Retina (tissue), 1 donor: ENCODE measurements at regions not wholly inside any gene's neighbourhood (a gene's known extent, or its start where the extent isn't known, plus 50 kb on each side); places are given as distances from the start of the nearest gene placed in this dataset.
A peak's percentile ranks its signal among the peaks of the same experiment; 100 is the strongest.

Experiments used
- DNase-seq: peaks from one replicate; pipeline ENCODE4 v3.0.0-alpha.2; 2016

DNA sequence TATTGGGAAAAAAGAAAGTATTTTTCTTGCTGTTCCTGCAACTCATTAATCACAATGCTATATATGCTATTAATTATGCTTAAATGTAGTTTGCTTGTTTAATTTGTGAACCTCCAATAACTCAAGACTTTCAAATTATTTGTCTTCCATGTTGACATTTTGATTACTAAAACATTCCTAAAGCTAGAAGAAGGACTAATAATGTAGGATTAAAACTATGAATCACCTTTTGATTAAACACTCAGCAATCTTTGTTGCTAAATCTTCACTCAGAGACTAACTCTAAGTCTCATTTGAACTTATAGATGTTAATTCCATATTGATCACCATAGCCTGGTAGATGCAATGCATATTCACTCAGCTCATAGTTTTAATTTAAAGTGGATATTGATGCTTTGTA, 524.6 kb upstream of the ZEB2 start:
- no peak for DNase-seq

DNA sequence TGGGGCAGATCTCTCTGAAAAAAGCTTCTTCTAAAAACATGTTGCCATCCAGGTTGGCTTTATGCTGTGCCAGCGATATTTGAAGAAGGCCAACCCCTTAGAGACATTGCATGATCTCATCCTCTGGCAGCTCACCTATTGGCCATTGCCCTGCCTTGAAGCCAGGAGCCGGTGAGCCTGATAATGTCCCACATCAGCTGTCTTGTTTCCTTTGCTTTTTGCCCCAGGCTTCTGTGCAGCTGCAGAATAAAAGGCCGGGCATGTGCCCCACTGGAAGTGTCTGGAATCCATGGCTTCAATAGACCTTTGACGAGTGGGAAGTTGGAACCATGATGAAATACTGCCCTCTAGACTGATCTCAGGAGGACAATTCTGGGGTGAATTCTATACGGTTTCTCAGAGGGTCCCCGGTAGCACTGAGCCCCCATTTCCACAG, 523.5 kb upstream of the ZEB2 start:
- DNase-seq: no peak

DNA sequence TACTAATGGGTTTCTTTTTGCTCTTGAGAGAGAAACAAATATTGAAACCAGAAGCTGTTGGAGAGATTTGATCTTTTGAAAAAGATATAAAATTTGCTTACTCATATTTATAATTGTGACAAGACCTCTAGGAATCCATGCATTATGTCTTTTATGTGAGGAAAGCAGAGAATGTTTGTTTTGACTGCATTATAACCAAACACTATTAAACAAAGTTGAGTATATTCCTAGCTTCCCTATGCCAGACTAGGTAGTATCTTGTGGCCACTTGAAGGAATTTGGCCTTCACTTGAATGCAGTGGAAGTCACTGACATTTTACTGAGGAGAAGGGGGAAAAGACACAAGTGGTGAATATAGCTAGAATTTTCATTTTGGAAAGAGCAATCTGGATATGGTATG, 521.8 kb upstream of the ZEB2 start:
- DNase-seq: no peak

DNA sequence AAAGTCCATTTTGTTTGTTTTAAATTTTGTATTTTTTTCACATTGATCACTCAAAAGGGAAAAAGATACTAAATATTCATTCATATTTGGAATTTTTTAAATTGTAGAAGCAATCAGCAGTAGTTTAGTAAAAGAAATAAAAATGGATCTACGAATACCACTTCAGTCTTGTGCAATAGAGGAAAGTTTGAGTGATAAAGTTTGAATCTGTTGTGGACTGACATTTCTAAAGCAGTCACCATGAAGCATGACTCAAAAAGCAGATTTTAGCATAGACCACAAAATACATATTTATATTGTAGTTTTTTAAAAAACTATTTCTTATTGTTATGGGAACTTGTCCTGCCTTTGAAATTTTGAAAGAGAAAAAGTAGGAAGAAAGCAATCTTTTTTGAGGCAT, 520.5 kb upstream of the ZEB2 start:
- DNase-seq: no peak

GRCh38 chr2:145038041-145038525, 518.2 kb upstream of the ZEB2 start:
- no peak for DNase-seq

DNA sequence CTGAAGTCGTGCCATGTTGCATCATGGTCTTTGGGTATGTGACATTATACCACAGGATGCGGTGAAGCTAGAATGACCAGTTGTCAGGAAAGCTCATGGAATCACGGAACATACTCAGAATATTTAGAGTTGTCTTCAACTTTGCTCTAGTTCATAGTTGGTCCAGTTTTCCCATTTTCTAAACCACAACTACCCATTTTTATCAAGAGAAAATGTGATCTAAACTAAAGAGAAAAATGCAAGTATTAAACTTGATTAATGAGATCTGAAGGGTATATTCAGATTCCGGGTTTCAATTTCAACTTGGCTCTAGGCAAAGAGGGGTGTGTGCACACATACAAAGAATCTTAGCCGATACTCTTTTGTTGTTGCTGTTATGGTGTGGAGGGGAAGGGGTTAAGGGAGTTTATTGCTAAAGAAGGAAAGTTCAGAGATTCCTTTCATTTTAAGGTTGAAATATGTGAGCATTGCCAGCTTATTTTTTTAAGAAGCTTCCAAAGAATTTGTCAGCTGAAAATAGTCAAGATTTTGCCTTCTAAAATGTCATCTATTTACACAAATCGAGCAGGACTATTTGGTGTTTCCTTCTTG, 516.6 kb upstream of the ZEB2 start:
- DNase-seq: no peak

GRCh38 chr2:145034511-145034910, 514.6 kb upstream of the ZEB2 start:
- no peak for DNase-seq

GRCh38 chr2:145033438-145033837, 513.5 kb upstream of the ZEB2 start:
- no peak for DNase-seq

DNA sequence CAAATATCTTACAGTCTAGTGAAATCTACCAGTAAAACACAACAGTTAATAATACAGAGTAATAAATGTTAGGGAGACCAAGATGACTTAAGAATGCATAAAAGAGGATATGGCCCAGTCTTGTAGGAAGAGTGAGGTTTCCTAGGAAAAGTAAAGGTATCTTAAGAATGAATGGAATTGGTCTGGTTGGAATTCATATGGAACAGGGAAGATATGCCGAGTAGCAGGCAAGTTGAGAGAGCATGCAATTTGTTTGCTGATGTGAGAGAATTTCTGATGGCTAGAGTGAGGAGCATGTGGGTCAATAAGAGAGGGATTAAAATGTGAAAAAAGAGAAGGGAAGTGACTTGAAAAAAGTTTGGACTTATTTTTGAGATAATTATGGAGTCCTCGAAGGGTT, 512.9 kb upstream of the ZEB2 start:
- DNase-seq: no peak

DNA sequence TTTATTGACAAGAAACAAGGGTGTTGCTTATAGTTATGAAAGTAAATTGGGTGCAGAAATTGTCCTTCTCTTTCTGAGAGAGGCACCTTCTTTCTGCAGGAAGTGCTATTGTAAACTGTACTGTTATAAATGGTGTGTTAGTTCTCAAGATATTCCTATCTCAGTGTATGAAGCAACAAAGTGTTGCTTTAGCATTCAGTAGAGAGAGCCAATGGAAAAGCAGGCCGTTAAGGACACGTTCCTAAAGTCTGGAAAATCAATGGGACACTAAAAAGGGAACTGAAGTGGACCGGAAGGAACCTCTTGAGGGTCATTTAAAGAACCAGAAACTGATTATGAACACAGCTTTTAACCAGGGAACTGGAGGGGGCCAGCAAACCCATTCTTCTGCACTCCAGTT, 510.0 kb upstream of the ZEB2 start:
- DNase-seq: peak; percentile 34

DNA sequence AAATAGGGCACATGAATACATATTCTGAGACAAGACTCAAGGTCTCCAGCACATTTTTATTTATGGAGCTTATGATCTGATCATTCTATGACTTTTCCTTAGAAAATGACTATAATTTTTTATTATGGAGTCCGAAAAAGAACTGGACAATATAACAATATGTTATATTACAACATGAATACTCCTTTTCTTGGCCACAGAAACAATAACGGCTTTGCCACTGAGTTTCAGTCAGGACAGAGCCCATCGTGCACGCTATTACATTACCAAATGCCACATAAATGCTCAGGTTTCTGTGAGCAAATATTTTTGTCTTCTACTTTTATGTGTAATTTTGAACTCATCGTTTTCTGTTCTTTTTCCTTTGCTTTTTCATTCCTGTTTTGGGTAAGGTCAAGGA, 509.2 kb upstream of the ZEB2 start:
- DNase-seq: no peak

- DNase-seq: no peak
These were observed 508.4 kb upstream of the ZEB2 start for GRCh38 chr2:145028101-145028920.

GRCh38 chr2:145026456-145027455, 506.8 kb upstream of the ZEB2 start:
- no peak for DNase-seq

- no peak for DNase-seq
These were observed 505.5 kb upstream of the ZEB2 start for GRCh38 chr2:145025382-145025781.

GRCh38 chr2:145023334-145023934, 503.5 kb upstream of the ZEB2 start:
- DNase-seq: no peak

- DNase-seq: no peak
These were observed 502.9 kb upstream of the ZEB2 start for GRCh38 chr2:145022666-145023333.

- no peak for DNase-seq
These were observed 502.2 kb upstream of the ZEB2 start for GRCh38 chr2:145021962-145022665.

GRCh38 chr2:145020694-145021093, 500.8 kb upstream of the ZEB2 start:
- DNase-seq: no peak

GRCh38 chr2:145020139-145020538, 500.2 kb upstream of the ZEB2 start:
- DNase-seq: no peak

DNA sequence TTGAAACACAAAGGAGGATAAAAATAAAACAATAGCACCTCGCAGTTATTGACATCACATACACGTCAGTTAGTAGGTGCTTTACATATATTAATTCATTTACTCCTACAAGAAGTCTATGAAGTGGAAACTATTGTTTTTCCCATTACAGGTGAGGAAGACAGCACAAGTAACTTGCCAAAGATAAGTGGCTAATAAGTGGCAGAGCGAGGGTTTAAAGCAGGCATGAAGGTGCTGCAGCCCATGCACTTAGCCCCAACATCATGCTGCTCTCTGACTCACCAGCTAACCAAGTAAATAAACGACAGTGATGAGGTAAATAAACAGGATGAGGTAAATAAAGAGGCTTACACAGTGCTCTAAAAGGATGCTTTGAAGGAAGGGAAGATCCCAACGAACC, 498.6 kb upstream of the ZEB2 start:
- DNase-seq: no peak

- DNase-seq: no peak
These were observed 497.2 kb upstream of the ZEB2 start for GRCh38 chr2:145017149-145017548.

GRCh38 chr2:145016711-145017110, 496.8 kb upstream of the ZEB2 start:
- DNase-seq: no peak
